GM19238 (cell line): ENCODE measurements at regions not wholly inside any gene's neighbourhood (a gene's known extent, or its start where the extent isn't known, plus 50 kb on each side); places are given as distances from the start of the nearest gene placed in this dataset.

Experiments
- DNase-seq: peaks from one replicate; pipeline ENCODE4 v3.0.0; 2011; ENCODE audit warnings: low spot score; ENCODE audit not compliant: insufficient read length

GRCh38 chr14:53896726-53897125 is 59.9 kb downstream of the BMP4 start:
- no peak for DNase-seq

- no peak for DNase-seq
These were observed 62.2 kb downstream of the BMP4 start for GRCh38 chr14:53894456-53894855.

- DNase-seq = no peak
These were observed 63.3 kb downstream of the BMP4 start for GRCh38 chr14:53893374-53893773.

GRCh38 chr14:53890611-53891101 is 66.0 kb downstream of the BMP4 start:
- no peak for DNase-seq

- no peak for DNase-seq
These were observed 67.9 kb downstream of the BMP4 start for GRCh38 chr14:53888535-53889386.

GRCh38 chr14:53885136-53885640 is 71.4 kb downstream of the BMP4 start:
- DNase-seq = no peak

- no peak for DNase-seq
These were observed 72.0 kb downstream of the BMP4 start for GRCh38 chr14:53884601-53885000.

- DNase-seq = no peak
These were observed 72.9 kb downstream of the BMP4 start for GRCh38 chr14:53883739-53884138.

GRCh38 chr14:53882684-53883083 is 73.9 kb downstream of the BMP4 start:
- DNase-seq = no peak

- DNase-seq = no peak
These were observed 74.7 kb downstream of the BMP4 start for GRCh38 chr14:53881921-53882320.

GRCh38 chr14:53881161-53881871 is 75.3 kb downstream of the BMP4 start:
- no peak for DNase-seq

GRCh38 chr14:53880761-53881160 is 75.9 kb downstream of the BMP4 start:
- no peak for DNase-seq

GRCh38 chr14:53879747-53880146 is 76.9 kb downstream of the BMP4 start:
- DNase-seq = no peak

GRCh38 chr14:53879022-53879686 is 77.5 kb downstream of the BMP4 start:
- no peak for DNase-seq

- DNase-seq = no peak
These were observed 81.2 kb downstream of the BMP4 start for GRCh38 chr14:53875324-53875897.

- DNase-seq = no peak
These were observed 81.9 kb downstream of the BMP4 start for GRCh38 chr14:53874704-53875103.

GRCh38 chr14:53872681-53873089 is 83.9 kb downstream of the BMP4 start:
- no peak for DNase-seq

- no peak for DNase-seq
These were observed 84.7 kb downstream of the BMP4 start for GRCh38 chr14:53871951-53872350.

GRCh38 chr14:53871011-53871410 is 85.6 kb downstream of the BMP4 start:
- no peak for DNase-seq

GRCh38 chr14:53865711-53866110 is 90.9 kb downstream of the BMP4 start:
- no peak for DNase-seq

GRCh38 chr14:53861781-53862180 is 94.8 kb downstream of the BMP4 start:
- no peak for DNase-seq

GRCh38 chr14:53858345-53858684 is 98.3 kb downstream of the BMP4 start:
- no peak for DNase-seq
